ENCODE measurements at regions not wholly inside any gene's neighbourhood (a gene's known extent, or its start where the extent isn't known, plus 50 kb on each side); places are given as distances from the start of the nearest gene placed in this dataset.

- Histone ChIP-seq H3K9me3 (ENCODE audit: control insufficient read depth, insufficient read depth, low read depth, low read length) (no peaks in the 10 kb centered on the region), H4K20me1 (ENCODE audit: control insufficient read depth, extremely low read depth, insufficient read depth, low read length) (no peaks in the 10 kb centered on the region), H3K27ac (ENCODE audit: insufficient read depth, low read length) (no peak overlapping the region), H3K4me3 (replicated peaks in 1 of 4; ENCODE audit: control extremely low read depth in 1 of 4, insufficient read depth in 1 of 4, low read depth in 3 of 4, low read length in 4 of 4) (no peak overlapping the region), H3K4me2 (ENCODE audit: extremely low read depth, insufficient read depth, low read length) (no peak overlapping the region), H3K4me1 (ENCODE audit: control insufficient read depth, extremely low read depth, insufficient read depth, low read length) (no peaks in the 10 kb centered on the region), H3K79me2 (ENCODE audit: control insufficient read depth, insufficient read depth, low read length) (no peaks in the 10 kb centered on the region), H2AFZ (ENCODE audit: low read length) (no peak overlapping the region), H3K9ac (ENCODE audit: insufficient read depth, low read length) (no peak overlapping the region), H3K36me3 (ENCODE audit: control insufficient read depth, insufficient read depth, low read length) (no peaks in the 10 kb centered on the region), H3K27me3 (ENCODE audit: control insufficient read depth, insufficient read depth, low read length) (no peaks in the 10 kb centered on the region)
- no peak for TF ChIP-seq CTCF (conservative IDR thresholded peaks at IDR 0.05 in 1 of 2, IDR thresholded peaks at IDR 0.05 in 1 of 2; ENCODE audit: low read depth in 1 of 2, low read length in 2 of 2)
- no peak for TF ChIP-seq EZH2 (IDR thresholded peaks at IDR 0.05; ENCODE audit: low read length, missing control alignments)
- DNase-seq (ENCODE audit: low read depth in 2 of 2): no peak
These were observed 300.1 kb upstream of the STXBP6 start for GRCh38 chr14:25350021-25350420.

GRCh38 chr14:25349269-25349668 lies 299.3 kb upstream of the STXBP6 start:
- Histone ChIP-seq H3K9ac (ENCODE audit: insufficient read depth, low read length) (no peak overlapping the region), H4K20me1 (ENCODE audit: control insufficient read depth, extremely low read depth, insufficient read depth, low read length) (no peaks in the 10 kb centered on the region), H3K9me3 (ENCODE audit: control insufficient read depth, insufficient read depth, low read depth, low read length) (no peaks in the 10 kb centered on the region), H3K4me2 (ENCODE audit: extremely low read depth, insufficient read depth, low read length) (no peak overlapping the region), H3K4me3 (replicated peaks in 1 of 4; ENCODE audit: control extremely low read depth in 1 of 4, insufficient read depth in 1 of 4, low read depth in 3 of 4, low read length in 4 of 4) (no peak overlapping the region), H2AFZ (ENCODE audit: low read length) (no peak overlapping the region), H3K27ac (ENCODE audit: insufficient read depth, low read length) (no peak overlapping the region), H3K36me3 (ENCODE audit: control insufficient read depth, insufficient read depth, low read length) (no peaks in the 10 kb centered on the region), H3K27me3 (ENCODE audit: control insufficient read depth, insufficient read depth, low read length) (no peaks in the 10 kb centered on the region), H3K79me2 (ENCODE audit: control insufficient read depth, insufficient read depth, low read length) (no peaks in the 10 kb centered on the region), H3K4me1 (ENCODE audit: control insufficient read depth, extremely low read depth, insufficient read depth, low read length) (no peaks in the 10 kb centered on the region)
- TF ChIP-seq EZH2 (IDR thresholded peaks at IDR 0.05; ENCODE audit: low read length, missing control alignments) (no peak), CTCF (conservative IDR thresholded peaks at IDR 0.05 in 1 of 2, IDR thresholded peaks at IDR 0.05 in 1 of 2; ENCODE audit: low read depth in 1 of 2, low read length in 2 of 2) (no peak)
- no peak for DNase-seq (ENCODE audit: low read depth in 2 of 2)

GRCh38 chr14:25340882-25341281 lies 290.9 kb upstream of the STXBP6 start:
- Histone ChIP-seq H3K9ac (ENCODE audit: insufficient read depth, low read length) (no peak overlapping the region), H2AFZ (ENCODE audit: low read length) (no peak overlapping the region), H3K9me3 (ENCODE audit: control insufficient read depth, insufficient read depth, low read depth, low read length) (no peaks in the 10 kb centered on the region), H3K4me2 (ENCODE audit: extremely low read depth, insufficient read depth, low read length) (no peak overlapping the region), H3K4me1 (ENCODE audit: control insufficient read depth, extremely low read depth, insufficient read depth, low read length) (no peaks in the 10 kb centered on the region), H3K4me3 (replicated peaks in 1 of 4; ENCODE audit: control extremely low read depth in 1 of 4, insufficient read depth in 1 of 4, low read depth in 3 of 4, low read length in 4 of 4) (no peak overlapping the region), H4K20me1 (ENCODE audit: control insufficient read depth, extremely low read depth, insufficient read depth, low read length) (no peaks in the 10 kb centered on the region), H3K27me3 (ENCODE audit: control insufficient read depth, insufficient read depth, low read length) (no peaks in the 10 kb centered on the region), H3K27ac (ENCODE audit: insufficient read depth, low read length) (no peak overlapping the region), H3K36me3 (ENCODE audit: control insufficient read depth, insufficient read depth, low read length) (no peaks in the 10 kb centered on the region), H3K79me2 (ENCODE audit: control insufficient read depth, insufficient read depth, low read length) (no peaks in the 10 kb centered on the region)
- TF ChIP-seq CTCF (conservative IDR thresholded peaks at IDR 0.05 in 1 of 2, IDR thresholded peaks at IDR 0.05 in 1 of 2; ENCODE audit: low read depth in 1 of 2, low read length in 2 of 2): no peak
- TF ChIP-seq EZH2 (IDR thresholded peaks at IDR 0.05; ENCODE audit: low read length, missing control alignments): no peak
- DNase-seq (ENCODE audit: low read depth in 2 of 2): no peak

All from fibroblast of lung (primary cell).